NT2/D1 (cell line): ENCODE measurements at regions not wholly inside any gene's neighbourhood (a gene's known extent, or its start where the extent isn't known, plus 50 kb on each side); places are given as distances from the start of the nearest gene placed in this dataset.

Experiments
- YY1 ChIP-seq: IDR thresholded peaks from 2 replicates; pipeline ENCODE4 v1.6.1; 2011; ENCODE audit not compliant: insufficient read length, insufficient read depth
- ZNF274 ChIP-seq: IDR thresholded peaks from 2 replicates; pipeline ENCODE4 v1.6.1; 2011; ENCODE audit warnings: mild to moderate bottlenecking, low read depth, low read length

DNA sequence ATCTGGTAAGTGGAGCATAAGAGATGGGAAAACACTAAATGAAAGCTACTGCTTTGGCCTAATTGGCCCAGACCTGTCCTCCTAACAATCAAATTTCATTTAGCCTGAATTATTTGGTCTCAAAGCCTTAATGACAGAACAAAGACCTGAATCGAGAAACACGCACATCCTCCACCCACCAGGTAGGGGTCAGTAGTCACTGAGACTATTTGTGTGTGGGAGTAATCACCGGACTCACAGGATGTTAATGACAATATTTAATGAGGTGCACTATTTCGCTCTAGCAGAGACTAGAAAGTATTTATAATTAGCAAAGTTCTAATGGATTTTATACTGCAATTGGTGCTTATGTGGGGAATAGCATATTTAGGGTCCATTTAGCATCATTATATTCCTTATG, 68.1 kb downstream of the RBM43 start:
- TF ChIP-seq YY1 (no peak), ZNF274 (no peak)
